Endodermal cell (in vitro differentiated cells): ENCODE measurements at regions not wholly inside any gene's neighbourhood (a gene's known extent, or its start where the extent isn't known, plus 50 kb on each side); places are given as distances from the start of the nearest gene placed in this dataset.

ENCODE experiments used
- DNase-seq: peaks from one replicate; pipeline ENCODE4 v3.0.0-alpha.2; 2017
- H3K27ac ChIP-seq: 2 replicates; pipeline ENCODE4 v1.5.1; 2013; ENCODE audit warnings: mild to moderate bottlenecking, low read depth, low read length, moderate library complexity
- H3K27me3 ChIP-seq: 2 replicates; pipeline ENCODE4 v1.6.1; 2013; ENCODE audit warnings: mild to moderate bottlenecking, low read length, moderate library complexity; ENCODE audit not compliant: insufficient read depth, control insufficient read depth, poor library complexity, severe bottlenecking
- H3K36me3 ChIP-seq: 2 replicates; pipeline ENCODE4 v1.7.0; 2013; ENCODE audit warnings: mild to moderate bottlenecking, low read length, moderate library complexity; ENCODE audit not compliant: control insufficient read depth, insufficient read depth
- H3K4me1 ChIP-seq: one replicate; pipeline ENCODE4 v1.7.0; 2013; ENCODE audit warnings: low read length; ENCODE audit not compliant: control insufficient read depth, insufficient read depth
- H3K4me3 ChIP-seq: 2 replicates; pipeline ENCODE4 v1.5.1; 2013; ENCODE audit warnings: mild to moderate bottlenecking, low read length, moderate library complexity
- H3K9ac ChIP-seq: 2 replicates; pipeline ENCODE4 v1.6.1; 2013; ENCODE audit warnings: mild to moderate bottlenecking, low read length, moderate library complexity; ENCODE audit not compliant: poor library complexity, severe bottlenecking; ENCODE audit errors: extremely low read depth
- H3K9me3 ChIP-seq: 2 replicates; pipeline ENCODE4 v1.6.1; 2013; ENCODE audit warnings: mild to moderate bottlenecking, low read length, moderate library complexity; ENCODE audit not compliant: control insufficient read depth
- H3K27ac Mint-ChIP-seq: 2 replicates; pipeline ENCODE4 v1.8.0; 2020; ENCODE audit warnings: mixed read lengths
- H3K27me3 Mint-ChIP-seq: 2 replicates; pipeline ENCODE4 v1.8.0; 2021; ENCODE audit warnings: mild to moderate bottlenecking, mixed read lengths; ENCODE audit not compliant: insufficient read depth
- H3K36me3 Mint-ChIP-seq: 2 replicates; pipeline ENCODE4 v1.8.0; 2020; ENCODE audit warnings: low read depth, mixed read lengths
- H3K4me1 Mint-ChIP-seq: 2 replicates; pipeline ENCODE4 v1.8.0; 2020; ENCODE audit warnings: mixed read lengths
- H3K4me3 Mint-ChIP-seq: 2 replicates; pipeline ENCODE4 v1.8.0; 2020; ENCODE audit warnings: mild to moderate bottlenecking, moderate library complexity, mixed read lengths
- H3K9me3 Mint-ChIP-seq: 2 replicates; pipeline ENCODE4 v1.8.0; 2020; ENCODE audit warnings: mild to moderate bottlenecking, mixed read lengths
- CTCF ChIP-seq: fragments of 200-600 bp; sonication (generic); conservative IDR thresholded peaks from 2 replicates; pipeline ENCODE4 v1.5.0; 2021; ENCODE audit warnings: antibody characterized with exemption, mild to moderate bottlenecking
- WGBS, 2 experiments: methylation state at CpG; one replicate each; pipeline versions ENCODE4 v1.1.5 to v1.1.7; 2013; ENCODE audit warnings: missing lambda C conversion rate in 2 of 2, mixed read lengths in 1 of 2; ENCODE audit not compliant: insufficient coverage in 1 of 2, insufficient read length in 1 of 2; 5-methylcytosine and 5-hydroxymethylcytosine counted together

GRCh38 chr4:23728971-23729370, 160.9 kb downstream of the PPARGC1A start:
- TF ChIP-seq CTCF, result no peak
- Histone ChIP-seq H3K27ac (no peak overlapping the region), H3K4me3 (no peak overlapping the region), H3K9me3 (no peaks in the 10 kb centered on the region), H3K27me3 (no peaks in the 10 kb centered on the region), H3K4me1 (no peaks in the 10 kb centered on the region), H3K9ac (no peak overlapping the region), H3K36me3 (no peaks in the 10 kb centered on the region)
- Mint-ChIP-seq H3K36me3 (no peaks in the 10 kb centered on the region), H3K9me3 (peaks cover 13% of the 10 kb centered on the region), H3K4me1 (peaks cover 14% of the 10 kb centered on the region), H3K27ac (no peak overlapping the region), H3K27me3 (peaks cover 8% of the 10 kb centered on the region), H3K4me3 (no peak overlapping the region)
- no peak for DNase-seq

- Mint-ChIP-seq H3K27me3 (peaks cover 8% of the 10 kb centered on the region), H3K4me1 (peaks cover 15% of the 10 kb centered on the region), H3K4me3 (no peak overlapping the region), H3K27ac (no peak overlapping the region), H3K36me3 (no peaks in the 10 kb centered on the region), H3K9me3 (peaks cover 13% of the 10 kb centered on the region)
- no peak for DNase-seq
- Histone ChIP-seq H3K9me3 (no peaks in the 10 kb centered on the region), H3K9ac (no peak overlapping the region), H3K4me3 (no peak overlapping the region), H3K4me1 (no peaks in the 10 kb centered on the region), H3K27me3 (no peaks in the 10 kb centered on the region), H3K27ac (no peak overlapping the region), H3K36me3 (no peaks in the 10 kb centered on the region)
- no peak for TF ChIP-seq CTCF
Measured at GRCh38 chr4:23728393-23728792, 161.5 kb downstream of the PPARGC1A start.

- H3K27ac ChIP-seq, result no peak overlapping the region
- Mint-ChIP-seq H3K36me3 (peaks cover 3% of the 10 kb centered on the region), H3K9me3 (peaks cover 4% of the 10 kb centered on the region), H3K27ac (no peak overlapping the region), H3K4me3 (no peak overlapping the region), H3K4me1 (peaks cover 14% of the 10 kb centered on the region), H3K27me3 (no peaks in the 10 kb centered on the region)
- H3K36me3 ChIP-seq, result no peaks in the 10 kb centered on the region
- WGBS, 2 experiments, result 88 to 92% methylated on average over 2 of the region's 2 CpGs
- DNase-seq, result no peak
- H3K9me3 ChIP-seq, result no peaks in the 10 kb centered on the region
- TF ChIP-seq CTCF, result no peak
- H3K27me3 ChIP-seq, result no peaks in the 10 kb centered on the region
- no peaks in the 10 kb centered on the region for H3K4me1 ChIP-seq
- no peak overlapping the region for H3K4me3 ChIP-seq
- no peak overlapping the region for H3K9ac ChIP-seq
Measured at GRCh38 chr4:23720556-23720955, 169.3 kb downstream of the PPARGC1A start.
